Fibroblast of peridontal ligament (primary cell): ENCODE measurements at regions not wholly inside any gene's neighbourhood (a gene's known extent, or its start where the extent isn't known, plus 50 kb on each side); places are given as distances from the start of the nearest gene placed in this dataset.

Experiments used
- DNase-seq: peaks from one replicate; pipeline ENCODE4 v3.0.0-alpha.2; 2010; ENCODE audit errors: extremely low read depth

DNA sequence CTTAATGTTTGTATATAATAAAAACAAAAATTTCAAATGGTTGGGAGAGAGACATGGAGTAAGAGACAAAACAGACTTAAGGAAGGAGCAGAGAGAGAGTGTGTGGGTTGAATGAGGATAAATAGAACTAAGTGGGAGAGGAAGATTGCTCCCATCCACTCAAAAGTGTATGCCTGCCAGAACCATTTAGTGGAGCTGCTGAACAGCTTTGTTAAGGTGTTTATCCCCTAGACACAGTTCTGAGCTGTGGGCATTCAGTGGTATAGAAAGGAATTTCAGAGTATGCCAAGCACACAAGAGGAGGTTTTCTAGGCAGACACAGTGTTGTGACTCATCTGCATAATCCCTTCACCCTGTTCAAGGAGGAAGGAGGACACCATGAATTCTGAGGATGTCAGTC lies 508.6 kb upstream of the EPHA5 start:
- peak; percentile 61 for DNase-seq

DNA sequence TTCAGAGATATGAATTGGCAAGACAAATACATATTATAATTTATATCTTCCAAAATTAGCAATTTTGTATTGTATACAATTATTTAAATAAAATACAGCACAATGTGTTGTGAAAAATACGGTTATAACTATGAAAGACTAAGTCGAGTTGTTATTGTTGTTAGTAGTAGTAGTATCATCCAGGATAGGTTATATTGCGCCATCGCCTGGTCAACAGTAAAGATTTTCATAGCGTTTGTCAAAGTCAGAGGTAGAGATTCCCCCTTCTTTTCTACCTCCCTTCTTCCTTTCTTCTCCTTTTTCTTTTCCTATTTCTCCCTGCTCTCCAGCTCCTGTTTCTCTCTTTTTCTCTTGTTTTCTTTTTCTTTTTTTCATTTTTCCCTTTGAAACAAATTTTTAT lies 499.1 kb upstream of the EPHA5 start:
- peak; percentile 35 for DNase-seq

DNA sequence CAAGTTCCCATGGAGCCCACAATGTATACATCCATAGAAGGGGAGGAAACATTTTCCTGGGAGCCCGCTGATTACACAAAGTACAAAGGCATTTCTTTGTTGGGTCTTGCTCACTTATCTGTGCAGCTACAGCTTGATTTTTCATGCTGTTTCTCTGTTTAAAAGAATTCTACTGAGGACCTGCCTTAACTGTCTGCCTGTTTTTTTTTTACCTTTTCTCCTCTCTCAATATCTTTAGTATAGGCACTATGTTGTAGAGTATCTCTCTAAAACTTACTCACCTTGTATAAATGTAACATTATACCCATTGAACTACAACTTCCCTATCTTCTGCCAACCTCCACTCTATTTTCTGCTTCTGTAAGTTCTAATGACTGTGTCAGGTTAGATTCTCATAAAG lies 494.6 kb upstream of the EPHA5 start:
- DNase-seq: no peak

GRCh38 chr4:66160606-66161005 lies 490.3 kb upstream of the EPHA5 start:
- DNase-seq: peak; percentile 72

- no peak for DNase-seq
Observed at GRCh38 chr4:66157594-66157993, 487.3 kb upstream of the EPHA5 start.

DNA sequence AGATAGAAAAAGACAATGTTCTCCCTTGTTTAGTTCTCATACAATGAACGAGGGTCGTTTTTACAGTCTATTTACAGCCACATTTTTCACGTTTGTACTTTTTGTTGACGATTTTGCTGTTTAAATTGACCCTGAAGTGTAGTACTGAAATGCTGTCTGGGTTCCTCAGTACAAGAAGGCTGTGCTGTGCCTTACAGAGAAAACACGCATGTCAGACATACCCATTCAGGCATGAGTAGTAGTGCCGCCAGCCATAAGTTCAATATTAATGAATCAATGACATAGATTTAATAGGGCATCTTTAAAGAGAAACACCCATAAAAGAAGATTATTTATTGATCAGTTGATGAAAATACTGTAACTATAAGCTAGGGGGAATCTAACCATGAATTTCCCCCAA lies 459.8 kb upstream of the EPHA5 start:
- no peak for DNase-seq

GRCh38 chr4:66123831-66124413 lies 453.6 kb upstream of the EPHA5 start:
- no peak for DNase-seq

GRCh38 chr4:66123190-66123589 lies 452.9 kb upstream of the EPHA5 start:
- DNase-seq: peak; percentile 5

DNA sequence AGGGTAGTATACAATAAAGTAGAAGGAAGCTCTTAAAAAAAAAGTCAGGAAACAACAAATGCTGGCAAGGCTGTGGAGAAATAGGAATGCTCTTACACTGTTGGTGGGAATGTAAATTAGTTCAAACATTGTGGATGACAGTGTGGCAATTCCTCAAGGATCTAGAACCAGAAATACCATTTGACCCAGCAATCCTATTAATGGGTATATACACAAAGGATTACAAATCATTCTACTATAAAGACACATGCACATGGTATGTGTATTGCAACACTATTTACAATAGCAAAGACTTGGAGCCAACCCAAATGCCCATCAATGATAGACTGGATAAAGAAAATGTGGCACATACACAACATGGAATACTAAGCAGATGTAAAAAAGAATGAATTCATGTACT lies 444.9 kb upstream of the EPHA5 start:
- DNase-seq: peak; percentile 7

DNA sequence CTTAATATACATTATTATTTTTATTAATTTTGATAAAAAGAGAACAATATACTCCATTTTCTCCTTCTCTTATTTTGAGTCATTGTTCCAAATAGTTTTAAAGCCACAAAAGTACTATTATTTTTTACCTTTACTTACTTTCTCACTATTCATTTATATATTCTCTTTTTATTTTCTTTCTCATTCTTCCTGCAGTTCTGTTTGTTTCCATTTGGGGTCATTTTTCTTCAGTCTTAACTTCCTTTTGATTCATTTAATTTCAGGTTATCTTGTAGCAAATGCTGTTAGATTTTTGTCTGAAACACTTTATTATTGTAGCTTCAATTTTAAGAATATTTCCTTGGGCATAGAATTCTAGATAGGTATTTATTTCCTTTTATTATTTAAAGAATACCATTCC lies 438.6 kb upstream of the EPHA5 start:
- peak; percentile 29 for DNase-seq

- no peak for DNase-seq
Observed at GRCh38 chr4:66097218-66097617, 426.9 kb upstream of the EPHA5 start.

DNA sequence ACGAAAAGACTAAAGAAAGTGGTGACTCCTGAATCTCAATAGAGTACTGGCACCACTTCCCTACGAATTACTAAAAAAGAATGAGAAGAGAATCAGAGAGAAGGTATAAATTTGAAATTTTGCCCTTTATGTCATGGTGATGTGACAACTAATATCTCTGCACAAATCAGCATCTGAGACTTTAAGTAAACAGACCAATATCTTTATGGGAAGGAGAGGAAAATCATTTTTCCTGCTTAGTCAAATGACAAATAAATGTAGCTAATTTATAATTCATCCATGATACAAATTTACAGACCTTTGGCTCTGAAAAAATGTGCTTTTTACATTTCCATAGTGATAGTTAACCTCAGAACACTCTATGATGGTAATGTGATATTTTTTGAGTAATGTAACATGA lies 424.8 kb upstream of the EPHA5 start:
- DNase-seq: no peak

DNA sequence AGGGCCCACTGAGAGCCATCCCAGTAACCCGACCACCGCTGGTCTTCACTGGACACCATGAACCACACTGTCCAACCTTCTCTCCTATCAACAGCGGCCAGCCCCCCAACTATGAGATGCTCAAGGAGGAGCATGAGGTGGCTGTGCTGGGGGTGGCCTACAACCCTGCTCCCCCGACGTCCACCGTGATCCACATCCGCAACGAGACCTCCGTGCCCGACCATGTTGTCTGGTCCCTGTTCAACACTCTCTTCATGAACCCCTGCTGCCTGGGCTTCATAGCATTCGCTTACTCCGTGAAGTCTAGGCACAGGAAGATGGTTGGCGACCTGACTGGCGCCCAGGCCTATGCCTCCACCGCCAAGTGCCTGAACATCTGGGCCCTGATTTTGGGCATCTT lies 423.8 kb upstream of the EPHA5 start:
- no peak for DNase-seq

GRCh38 chr4:66091786-66092185 lies 421.5 kb upstream of the EPHA5 start:
- DNase-seq: peak; percentile 7

- DNase-seq: no peak
Observed at GRCh38 chr4:66073961-66074360, 403.7 kb upstream of the EPHA5 start.

DNA sequence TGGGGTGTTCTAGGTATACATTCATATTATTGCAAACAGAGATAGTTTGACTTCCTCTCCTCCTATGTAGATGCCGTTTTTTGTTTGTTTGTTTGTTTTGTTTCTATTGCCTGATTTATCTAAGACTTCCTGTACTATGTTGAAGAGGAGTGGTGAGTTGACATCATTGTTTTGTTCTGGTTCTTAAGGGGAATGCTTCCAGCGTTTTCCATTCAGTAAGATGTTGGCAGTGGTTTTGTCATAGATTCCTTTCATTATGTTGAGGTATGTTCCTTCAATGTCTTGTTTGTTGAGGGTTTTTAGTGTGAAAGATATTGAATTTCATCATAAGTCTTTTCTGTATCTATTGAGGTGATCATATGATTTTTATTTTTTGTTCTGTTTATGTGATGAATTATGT lies 401.6 kb upstream of the EPHA5 start:
- no peak for DNase-seq

GRCh38 chr4:66062921-66063320 lies 392.6 kb upstream of the EPHA5 start:
- DNase-seq: no peak

- DNase-seq: peak; percentile 45
Observed at GRCh38 chr4:66062044-66062443, 391.8 kb upstream of the EPHA5 start.

DNA sequence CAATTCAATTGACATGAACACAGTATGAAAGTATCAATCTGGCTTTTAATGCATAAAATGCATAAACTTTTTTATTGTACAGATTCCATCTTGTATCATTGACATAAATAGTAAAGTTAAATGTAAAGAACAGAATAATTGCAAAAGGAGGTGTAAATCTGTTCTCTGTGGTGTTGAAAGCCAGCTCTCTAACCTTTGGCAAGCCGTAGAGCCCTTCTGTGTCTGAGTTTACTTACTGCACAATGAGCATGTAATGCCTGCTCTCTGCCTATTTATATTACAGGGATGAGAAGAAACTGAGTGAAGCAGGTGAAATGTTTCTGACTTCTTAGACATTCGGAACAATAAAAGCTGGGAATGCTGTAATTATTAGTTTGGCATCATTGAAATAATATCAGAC lies 389.3 kb upstream of the EPHA5 start:
- no peak for DNase-seq

DNA sequence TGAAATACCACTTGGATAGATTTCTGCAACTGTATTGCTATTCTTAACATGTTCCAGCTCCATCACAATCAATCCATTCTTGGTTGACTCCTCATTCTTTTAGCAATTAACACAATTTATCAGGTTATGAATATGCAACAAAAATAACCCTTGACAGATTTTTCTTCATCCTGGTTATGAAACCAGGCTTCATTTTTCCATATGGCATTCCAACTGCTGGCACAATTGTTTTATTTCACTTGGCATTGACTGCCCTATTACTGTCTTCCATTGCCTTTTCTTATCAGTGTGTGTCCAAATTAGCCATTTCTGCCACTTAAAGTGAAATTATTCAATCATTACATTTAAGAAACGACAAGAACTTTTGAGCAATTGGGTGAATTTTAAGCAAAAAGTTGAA lies 388.8 kb upstream of the EPHA5 start:
- no peak for DNase-seq

DNA sequence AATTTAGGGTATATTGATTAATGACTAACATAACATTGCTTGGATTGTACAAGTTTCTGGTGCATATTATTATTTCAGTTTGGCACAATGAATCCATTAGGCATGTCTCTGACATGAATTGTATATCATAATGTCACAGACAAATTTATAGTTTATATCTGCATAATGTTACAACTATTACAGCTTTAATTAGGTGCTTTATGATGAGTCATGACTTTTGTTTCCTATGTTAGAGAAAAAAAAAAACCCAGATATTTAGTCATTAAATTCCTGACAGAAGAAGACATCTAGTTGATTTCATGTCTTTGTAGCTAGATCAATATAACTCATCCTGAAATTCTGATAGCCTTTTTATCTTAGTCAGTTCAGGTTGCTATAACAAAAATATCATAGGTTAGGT lies 385.7 kb upstream of the EPHA5 start:
- no peak for DNase-seq

DNA sequence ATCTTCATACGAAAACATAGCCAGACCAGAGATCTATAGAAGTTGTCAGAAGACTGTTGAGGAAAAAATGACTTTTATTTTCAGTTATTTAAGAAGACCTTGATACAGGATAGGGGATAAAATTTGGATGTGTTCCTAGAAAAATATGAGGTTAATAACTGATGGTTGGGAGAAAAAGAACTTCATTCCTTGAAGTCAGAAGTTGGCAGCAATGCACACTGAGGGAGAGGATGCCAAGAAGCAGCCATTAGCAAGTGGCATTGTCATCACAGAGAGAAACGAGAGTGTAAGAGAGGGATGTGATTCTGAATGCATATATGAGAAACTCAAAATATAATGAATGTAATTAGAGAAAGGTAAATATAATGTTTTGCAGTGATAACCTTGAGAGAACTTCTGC lies 382.1 kb upstream of the EPHA5 start:
- DNase-seq: peak; percentile 16

- DNase-seq: peak; percentile 82
Observed at GRCh38 chr4:66048861-66049260, 378.6 kb upstream of the EPHA5 start.

- DNase-seq: no peak
Observed at GRCh38 chr4:66045913-66046312, 375.6 kb upstream of the EPHA5 start.

DNA sequence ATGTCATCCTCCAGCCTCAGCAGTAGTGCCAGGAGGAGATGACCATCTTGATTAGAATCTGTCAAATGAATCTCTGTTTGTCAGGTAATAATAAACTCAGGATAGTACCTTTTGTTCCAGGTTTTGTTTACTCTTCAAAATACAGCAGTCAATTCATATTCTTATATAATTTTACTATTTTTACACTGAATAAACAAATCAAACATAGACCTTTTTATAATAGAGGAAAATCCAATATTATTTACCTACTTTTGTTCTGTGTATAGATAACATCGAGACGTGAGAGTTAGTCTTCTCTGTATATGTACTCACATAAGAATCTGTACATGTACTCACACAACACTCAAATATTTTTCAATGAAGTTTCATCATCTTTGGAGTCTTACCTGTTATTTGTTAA lies 365.4 kb upstream of the EPHA5 start:
- DNase-seq: no peak
